Esophagus squamous epithelium (tissue), 4 donors: ENCODE measurements at regions not wholly inside any gene's neighbourhood (a gene's known extent, or its start where the extent isn't known, plus 50 kb on each side); places are given as distances from the start of the nearest gene placed in this dataset.

Source experiments
- POLR2A ChIP-seq, 4 donors: fragments of 450-650 bp; IDR thresholded peaks; one replicate each; pipeline ENCODE4 v1.6.1; 2017; ENCODE audit warnings: antibody characterized with exemption in 4 of 4, mild to moderate bottlenecking in 4 of 4, moderate library complexity in 3 of 4
- TF ChIP-seq, protein P1 (sequence below), 6 experiments: fragments of 450-650 bp in 4 of 6; fragments of 200-600 bp in 2 of 6; sonication (generic) in 2 of 6; IDR thresholded peaks; one replicate each; pipeline ENCODE4 v1.5.1; 2016 to 2019; ENCODE audit warnings: antibody characterized with exemption in 6 of 6, mild to moderate bottlenecking in 4 of 6, moderate library complexity in 4 of 6

- TF ChIP-seq, protein P1, sequence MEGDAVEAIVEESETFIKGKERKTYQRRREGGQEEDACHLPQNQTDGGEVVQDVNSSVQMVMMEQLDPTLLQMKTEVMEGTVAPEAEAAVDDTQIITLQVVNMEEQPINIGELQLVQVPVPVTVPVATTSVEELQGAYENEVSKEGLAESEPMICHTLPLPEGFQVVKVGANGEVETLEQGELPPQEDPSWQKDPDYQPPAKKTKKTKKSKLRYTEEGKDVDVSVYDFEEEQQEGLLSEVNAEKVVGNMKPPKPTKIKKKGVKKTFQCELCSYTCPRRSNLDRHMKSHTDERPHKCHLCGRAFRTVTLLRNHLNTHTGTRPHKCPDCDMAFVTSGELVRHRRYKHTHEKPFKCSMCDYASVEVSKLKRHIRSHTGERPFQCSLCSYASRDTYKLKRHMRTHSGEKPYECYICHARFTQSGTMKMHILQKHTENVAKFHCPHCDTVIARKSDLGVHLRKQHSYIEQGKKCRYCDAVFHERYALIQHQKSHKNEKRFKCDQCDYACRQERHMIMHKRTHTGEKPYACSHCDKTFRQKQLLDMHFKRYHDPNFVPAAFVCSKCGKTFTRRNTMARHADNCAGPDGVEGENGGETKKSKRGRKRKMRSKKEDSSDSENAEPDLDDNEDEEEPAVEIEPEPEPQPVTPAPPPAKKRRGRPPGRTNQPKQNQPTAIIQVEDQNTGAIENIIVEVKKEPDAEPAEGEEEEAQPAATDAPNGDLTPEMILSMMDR (IDR thresholded peaks at IDR 0.05) = no peak
- no peak for TF ChIP-seq POLR2A (IDR thresholded peaks at IDR 0.05)
Measured at GRCh38 chr13:100755891-100756290, 81.3 kb upstream of the TMTC4 start.
